AG10803 (cell line): ENCODE measurements at regions not wholly inside any gene's neighbourhood (a gene's known extent, or its start where the extent isn't known, plus 50 kb on each side); places are given as distances from the start of the nearest gene placed in this dataset.

Source experiments
- DNase-seq: peaks from one replicate; pipeline ENCODE4 v3.0.0; 2010; ENCODE audit warnings: low read depth
- H3K4me3 ChIP-seq: 2 replicates; pipeline ENCODE4 v1.5.1; 2011; ENCODE audit warnings: mild to moderate bottlenecking, low read length, control low read depth
- CTCF ChIP-seq: conservative IDR thresholded peaks from 2 replicates; pipeline ENCODE4 v1.5.1; 2011; ENCODE audit warnings: mild to moderate bottlenecking, low read length, control low read depth, inconsistent platforms

GRCh38 chrX:25156323-25156722 lies 140.6 kb upstream of the ARX start:
- no peak for TF ChIP-seq CTCF
- DNase-seq: peak; percentile 20
- H3K4me3 ChIP-seq: no peak overlapping the region

- no peak for DNase-seq
- TF ChIP-seq CTCF: no peak
- H3K4me3 ChIP-seq: no peak overlapping the region
These were observed 138.4 kb upstream of the ARX start for GRCh38 chrX:25154168-25154567.

DNA sequence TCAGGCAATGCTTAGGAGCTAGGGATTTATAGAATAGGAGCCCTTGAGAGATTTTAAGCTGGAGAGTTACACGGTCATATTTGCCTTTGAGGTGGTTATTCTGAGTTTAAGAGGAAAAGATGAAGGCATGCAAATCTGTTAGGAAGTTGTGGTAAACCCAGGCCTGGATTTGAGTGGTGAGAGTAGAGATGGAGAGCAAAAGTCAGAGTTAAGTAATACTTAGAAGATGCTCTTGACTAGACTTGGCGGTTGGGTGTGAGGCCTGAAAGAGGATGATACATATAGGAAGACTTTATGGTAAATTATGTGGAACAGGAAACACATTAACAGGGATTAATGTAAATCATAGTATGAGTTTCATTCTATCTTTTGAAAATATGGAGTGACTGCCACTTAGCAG lies 136.0 kb upstream of the ARX start:
- H3K4me3 ChIP-seq: no peak overlapping the region
- DNase-seq: no peak

DNA sequence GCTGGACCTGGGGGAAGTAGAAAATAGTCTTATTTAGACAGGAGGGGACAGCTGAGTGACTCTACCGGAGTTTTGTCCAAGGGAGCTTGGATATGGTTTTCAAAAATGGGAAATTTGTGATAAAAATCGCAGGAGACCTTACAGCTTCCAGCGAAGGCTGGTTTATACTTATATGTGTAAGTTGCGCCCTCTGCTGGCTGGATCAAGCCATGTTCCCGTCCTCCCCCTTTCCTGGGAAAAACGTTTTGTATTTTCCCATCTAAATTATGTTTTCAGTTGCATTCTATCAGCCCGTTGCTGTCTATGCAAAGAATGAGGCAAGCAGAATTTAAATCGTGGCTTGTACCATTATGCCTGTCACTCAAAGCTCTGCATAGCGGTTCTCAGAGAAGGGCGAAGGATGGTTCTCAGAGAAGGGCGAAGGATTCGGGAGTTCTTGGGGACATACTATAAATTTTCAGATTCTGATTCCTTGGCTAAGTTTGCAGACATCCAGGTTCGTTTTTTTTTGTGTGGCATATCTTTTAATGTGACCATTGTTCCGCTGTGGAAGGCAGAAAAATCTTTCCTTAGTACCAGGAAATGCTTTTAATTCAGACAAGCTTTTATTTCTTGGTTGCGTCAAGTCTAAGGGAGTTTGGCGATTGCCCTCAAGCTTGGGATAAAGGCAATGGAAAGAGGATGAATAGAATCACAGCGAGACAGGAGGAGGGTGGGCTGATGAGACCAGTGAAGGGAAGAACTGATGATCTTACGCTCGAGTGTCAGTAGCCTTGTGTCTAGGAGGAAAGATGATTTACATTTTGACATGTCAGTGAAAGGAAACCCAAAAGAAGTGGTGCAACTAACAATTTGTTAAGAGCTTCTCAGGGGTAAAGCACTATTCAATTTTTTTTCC lies 128.5 kb upstream of the ARX start:
- H3K4me3 ChIP-seq: peak overlapping the region; percentile 27
- peak; percentile 54 for DNase-seq
- TF ChIP-seq CTCF: peak; percentile 71

More for the DNA sequence above, 136.0 kb upstream of the ARX start:
- TF ChIP-seq CTCF: no peak

DNA sequence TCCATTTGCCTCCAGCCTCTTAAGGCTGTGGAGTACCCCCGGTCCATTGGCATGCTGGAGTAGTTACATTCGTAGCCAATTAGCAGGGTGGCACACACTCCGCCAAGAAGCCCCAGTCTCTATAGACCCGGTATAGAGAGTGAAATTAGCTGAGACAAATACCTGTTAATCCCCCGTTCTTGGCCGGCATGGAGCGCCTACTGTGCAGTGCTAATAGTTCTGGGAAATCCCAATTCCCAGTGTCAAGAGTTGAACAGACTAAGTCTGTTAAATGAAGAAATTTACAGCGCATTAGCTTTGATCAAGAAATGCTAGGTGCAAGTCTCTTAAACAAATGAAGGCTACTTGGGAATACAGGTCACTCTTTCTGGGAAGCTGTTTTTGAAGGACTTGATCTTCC lies 127.8 kb upstream of the ARX start:
- DNase-seq: no peak
- H3K4me3 ChIP-seq: no peak overlapping the region
- TF ChIP-seq CTCF: no peak

DNA sequence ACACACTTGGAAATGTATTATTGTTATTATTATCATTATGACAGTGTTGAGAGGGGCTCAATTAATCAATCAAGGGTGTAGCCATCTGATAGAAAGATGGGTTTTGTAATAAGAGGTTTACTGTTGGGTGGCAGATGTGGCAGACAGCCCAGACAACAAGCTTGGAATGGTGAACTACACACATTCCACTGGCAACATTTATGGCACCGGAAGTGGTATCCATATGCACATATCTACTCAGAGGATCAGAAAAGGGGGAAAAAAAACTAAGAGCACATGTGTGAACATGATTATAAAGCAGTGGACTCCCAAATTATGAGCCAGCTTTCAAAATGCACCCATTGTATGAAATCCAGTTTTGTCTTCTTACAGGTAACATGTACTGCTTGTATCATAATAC lies 125.9 kb upstream of the ARX start:
- no peak for TF ChIP-seq CTCF
- no peak overlapping the region for H3K4me3 ChIP-seq
- peak; percentile 1 for DNase-seq

GRCh38 chrX:25131055-25131454 lies 115.3 kb upstream of the ARX start:
- TF ChIP-seq CTCF: no peak
- H3K4me3 ChIP-seq: no peak overlapping the region
- DNase-seq: no peak
